Nephron progenitor cell (in vitro differentiated cells): ENCODE measurements at regions not wholly inside any gene's neighbourhood (a gene's known extent, or its start where the extent isn't known, plus 50 kb on each side); places are given as distances from the start of the nearest gene placed in this dataset.

Source experiments
- DNase-seq: peaks from one replicate; pipeline ENCODE4 v3.0.0; 2021
- H3K27ac Mint-ChIP-seq: 2 replicates; pipeline ENCODE4 v1.8.0; 2021; ENCODE audit warnings: mild to moderate bottlenecking, moderate library complexity, mixed read lengths
- H3K27me3 Mint-ChIP-seq: 2 replicates; pipeline ENCODE4 v1.8.0; 2021; ENCODE audit warnings: mild to moderate bottlenecking, low read depth, mixed read lengths; ENCODE audit not compliant: poor library complexity
- H3K36me3 Mint-ChIP-seq: 2 replicates; pipeline ENCODE4 v1.8.0; 2021; ENCODE audit warnings: low read depth, mixed read lengths
- H3K4me1 Mint-ChIP-seq: 2 replicates; pipeline ENCODE4 v1.8.0; 2021; ENCODE audit warnings: mixed read lengths
- H3K4me3 Mint-ChIP-seq: 2 replicates; pipeline ENCODE4 v1.8.0; 2021; ENCODE audit warnings: mild to moderate bottlenecking, moderate library complexity, mixed read lengths
- H3K9me3 Mint-ChIP-seq: 2 replicates; pipeline ENCODE4 v1.8.0; 2021; ENCODE audit warnings: mild to moderate bottlenecking, moderate library complexity, mixed read lengths
- CTCF ChIP-seq: fragments of 200-600 bp; sonication (generic); IDR thresholded peaks from 2 replicates; pipeline ENCODE4 v1.5.0; 2021; ENCODE audit warnings: antibody characterized with exemption

- H3K27me3 Mint-ChIP-seq, result peaks cover 6% of the 10 kb centered on the region
- no peak overlapping the region for H3K27ac Mint-ChIP-seq
- no peaks in the 10 kb centered on the region for H3K36me3 Mint-ChIP-seq
- H3K4me3 Mint-ChIP-seq, result no peak overlapping the region
- DNase-seq, result no peak
- H3K9me3 Mint-ChIP-seq, result peaks cover 4% of the 10 kb centered on the region
- H3K4me1 Mint-ChIP-seq, result peaks cover 22% of the 10 kb centered on the region
- no peak for TF ChIP-seq CTCF
These were observed 135.9 kb downstream of the VAPA start for GRCh38 chr18:10049747-10050146.

GRCh38 chr18:10050956-10051355, 137.1 kb downstream of the VAPA start:
- Mint-ChIP-seq H3K27me3 (peaks cover 7% of the 10 kb centered on the region), H3K36me3 (no peaks in the 10 kb centered on the region), H3K4me1 (peaks cover 26% of the 10 kb centered on the region), H3K27ac (no peak overlapping the region), H3K4me3 (no peak overlapping the region), H3K9me3 (no peaks in the 10 kb centered on the region)
- no peak for TF ChIP-seq CTCF
- no peak for DNase-seq

GRCh38 chr18:10051877-10052631, 138.2 kb downstream of the VAPA start:
- H3K27me3 Mint-ChIP-seq, result peaks cover 7% of the 10 kb centered on the region
- no peaks in the 10 kb centered on the region for H3K36me3 Mint-ChIP-seq
- no peak for DNase-seq
- no peak overlapping the region for H3K27ac Mint-ChIP-seq
- no peak overlapping the region for H3K4me3 Mint-ChIP-seq
- no peaks in the 10 kb centered on the region for H3K9me3 Mint-ChIP-seq
- peaks cover 26% of the 10 kb centered on the region for H3K4me1 Mint-ChIP-seq
- TF ChIP-seq CTCF, result no peak

GRCh38 chr18:10052871-10053270, 139.1 kb downstream of the VAPA start:
- no peaks in the 10 kb centered on the region for H3K36me3 Mint-ChIP-seq
- H3K27me3 Mint-ChIP-seq, result peaks cover 7% of the 10 kb centered on the region
- H3K9me3 Mint-ChIP-seq, result no peaks in the 10 kb centered on the region
- DNase-seq, result no peak
- H3K4me1 Mint-ChIP-seq, result peaks cover 26% of the 10 kb centered on the region
- no peak for TF ChIP-seq CTCF
- H3K4me3 Mint-ChIP-seq, result no peak overlapping the region
- H3K27ac Mint-ChIP-seq, result no peak overlapping the region

- TF ChIP-seq CTCF, result no peak
These were observed 140.0 kb downstream of the VAPA start for GRCh38 chr18:10053861-10054260.

GRCh38 chr18:10054366-10054765, 140.6 kb downstream of the VAPA start:
- Mint-ChIP-seq H3K27ac (peak overlapping the region; percentile 54), H3K9me3 (no peaks in the 10 kb centered on the region), H3K4me1 (peaks cover 24% of the 10 kb centered on the region), H3K27me3 (peaks cover 7% of the 10 kb centered on the region), H3K36me3 (no peaks in the 10 kb centered on the region), H3K4me3 (no peak overlapping the region)
- TF ChIP-seq CTCF, result no peak
- no peak for DNase-seq

More at GRCh38 chr18:10053861-10054260, 140.0 kb downstream of the VAPA start:
- Mint-ChIP-seq H3K4me3 (no peak overlapping the region), H3K4me1 (peaks cover 26% of the 10 kb centered on the region), H3K27me3 (peaks cover 7% of the 10 kb centered on the region), H3K9me3 (no peaks in the 10 kb centered on the region), H3K36me3 (no peaks in the 10 kb centered on the region), H3K27ac (no peak overlapping the region)
- DNase-seq, result no peak
